K562 (cell line): ENCODE measurements at regions not wholly inside any gene's neighbourhood (a gene's known extent, or its start where the extent isn't known, plus 50 kb on each side); places are given as distances from the start of the nearest gene placed in this dataset.

ENCODE experiments used
- ATF7 ChIP-seq: fragments of 450-650 bp; IDR thresholded peaks from 2 replicates; pipeline ENCODE4 v1.7.1; 2014; ENCODE audit warnings: mild to moderate bottlenecking, moderate library complexity
- BRD4 ChIP-seq: fragments of 200-600 bp; sonication (generic); IDR thresholded peaks from 2 replicates; pipeline ENCODE4 v1.6.1; 2017; ENCODE audit warnings: inconsistent platforms
- CEBPG ChIP-seq, 3 experiments: fragments of 200-800 bp in 1 of 3; sonication (Bioruptor generic) in 1 of 3; sonication (generic) in 1 of 3; formaldehyde crosslinking in 1 of 3; IDR thresholded peaks in 2 of 3; conservative IDR thresholded peaks in 1 of 3; 2 replicates each; pipeline versions ENCODE4 v1.6.1 to v1.8.0; 2016 to 2022; ENCODE audit warnings: missing compliant biosample characterization in 2 of 3, missing genetic modification characterization in 2 of 3, mild to moderate bottlenecking in 1 of 3, missing genetic modification reagents in 1 of 3
- CTBP1 ChIP-seq: fragments of 450-650 bp; IDR thresholded peaks from 2 replicates; pipeline ENCODE4 v1.6.1; 2016; ENCODE audit warnings: borderline replicate concordance
- EGR1 ChIP-seq: fragments of 450-650 bp; conservative IDR thresholded peaks from 2 replicates; pipeline ENCODE4 v1.6.1; 2017; ENCODE audit warnings: mild to moderate bottlenecking
- JUND ChIP-seq, 2 experiments: IDR thresholded peaks; 2 replicates in 1 of 2; 3 replicates in 1 of 2; pipeline ENCODE4 v1.6.1; 2011; ENCODE audit warnings: borderline replicate concordance in 2 of 2, low read depth in 2 of 2, low read length in 2 of 2, improper control_type of control experiment in 1 of 2, missing biosample characterization in 1 of 2, missing genetic modification characterization in 1 of 2, missing genetic modification reagents in 1 of 2
- MGA ChIP-seq: fragments of 450-650 bp; IDR thresholded peaks from 2 replicates; pipeline ENCODE4 v1.6.1; 2016; ENCODE audit warnings: mild to moderate bottlenecking, moderate library complexity
- SMAD4 ChIP-seq: fragments of 250-450 bp; sonication (Bioruptor Pico); conservative IDR thresholded peaks from 2 replicates; pipeline ENCODE4 v1.8.0; 2021; ENCODE audit warnings: inconsistent platforms, mild to moderate bottlenecking, moderate library complexity
- VEZF1 ChIP-seq: fragments of 200-800 bp; sonication (Bioruptor generic); IDR thresholded peaks from 2 replicates; pipeline ENCODE4 v1.6.1; 2017; ENCODE audit warnings: missing genetic modification characterization, missing compliant biosample characterization
- ZNF584 ChIP-seq: fragments of 200-800 bp; sonication (Bioruptor generic); IDR thresholded peaks from 2 replicates; pipeline ENCODE4 v1.6.1; 2016; ENCODE audit warnings: low read depth, mild to moderate bottlenecking, missing genetic modification characterization, missing compliant biosample characterization
- ZNF589 ChIP-seq: fragments of 200-800 bp; sonication (Bioruptor generic); IDR thresholded peaks from 2 replicates; pipeline ENCODE4 v1.6.1; 2016; ENCODE audit warnings: low read depth, missing genetic modification characterization, missing compliant biosample characterization

- TF ChIP-seq ZNF589 (CRISPR knock-in tag) (peak; percentile 93), MGA (0 out of 2 replicates have a peak, but pooled peaks have one; percentile 21), JUND (IDR thresholded peaks at IDR 0.05; ENCODE audit: borderline replicate concordance, low read depth, low read length) (0 out of 2 replicates have a peak, but pooled peaks have one; percentile 36), JUND (tag; IDR thresholded peaks at IDR 0.05; ENCODE audit: borderline replicate concordance, low read depth, low read length) (peak; percentile 49; the same call in 1 of the 3 replicates), SMAD4 (CRISPR knock-in tag) (0 out of 2 replicates have a peak, but pooled peaks have one; percentile 42), ATF7 (0 out of 2 replicates have a peak, but pooled peaks have one; percentile 35), BRD4 (peak; percentile 48; the same call in 1 of the 2 replicates), EGR1 (0 out of 2 replicates have a peak, but pooled peaks have one; percentile 15), VEZF1 (CRISPR knock-in tag) (peak; percentile 36; the same call in 1 of the 2 replicates), CEBPG (CRISPR knock-in tag; IDR thresholded peaks at IDR 0.05) (peak; percentile 83), CEBPG (tag; conservative IDR thresholded peaks at IDR 0.05 in 1 of 2, IDR thresholded peaks at IDR 0.05 in 1 of 2) (peak; percentile 7 to 89; a peak in 2 of 4 replicates), ZNF584 (peak; percentile 63; the same call in 1 of the 2 replicates), CTBP1 (peak; percentile 34; the same call in 1 of the 2 replicates)
These were observed 5455.9 kb upstream of the TPTE start (continued) for GRCh38 chr21:5065240-5066211.
